H1 (cell line): ENCODE measurements at regions not wholly inside any gene's neighbourhood (a gene's known extent, or its start where the extent isn't known, plus 50 kb on each side); places are given as distances from the start of the nearest gene placed in this dataset.

Experiments used
- CTCF ChIA-PET: fragments of 300-600 bp; sonication (Branson Sonifier 250); formaldehyde crosslinking; loops from one replicate; lab custom pipeline; 2021; ENCODE audit not compliant: partially characterized antibody; lab: Charles Lee
- POLR2A ChIA-PET: fragments of 300-600 bp; sonication (Branson Sonifier 250); formaldehyde crosslinking; loops from one replicate; lab custom pipeline; 2021; ENCODE audit warnings: inconsistent platforms; ENCODE audit not compliant: partially characterized antibody; lab: Charles Lee
- DNase-seq, 2 experiments: peaks; one replicate each; pipeline versions ENCODE4 v3.0.0 to v3.0.0-alpha.2; 2010 to 2022; ENCODE audit warnings: low spot score in 2 of 2, low read depth in 1 of 2, mixed read lengths in 1 of 2
- FAIRE-seq: peaks from 2 replicates; lab custom pipeline; 2011; peaks lifted over from hg19 to GRCh38; lab: Jason Lieb, UNC
- H2AFZ ChIP-seq: 2 replicates; pipeline ENCODE4 v1.8.1; 2012; ENCODE audit warnings: low read length, inconsistent platforms
- H2AK5ac ChIP-seq: 2 replicates; pipeline ENCODE4 v1.6.1; 2013; ENCODE audit warnings: low read depth, low read length
- H2BK120ac ChIP-seq: replicated peaks from 2 replicates; pipeline ENCODE3; 2013; ENCODE audit warnings: low read depth, low read length, inconsistent platforms
- H2BK12ac ChIP-seq: 2 replicates; pipeline ENCODE4 v1.6.1; 2013; ENCODE audit warnings: low read depth, low read length
- H2BK15ac ChIP-seq: 2 replicates; pipeline ENCODE4 v1.6.1; 2013; ENCODE audit warnings: low read length
- H2BK20ac ChIP-seq: 2 replicates; pipeline ENCODE4 v1.6.1; 2013; ENCODE audit warnings: low read length
- H2BK5ac ChIP-seq: 2 replicates; pipeline ENCODE4 v1.6.1; 2013; ENCODE audit warnings: low read depth, low read length
- H3K14ac ChIP-seq: 2 replicates; pipeline ENCODE4 v1.6.1; 2013; ENCODE audit warnings: inconsistent platforms; ENCODE audit not compliant: insufficient read length
- H3K18ac ChIP-seq: 2 replicates; pipeline ENCODE4 v1.6.1; 2013; ENCODE audit warnings: low read length; ENCODE audit errors: extremely low read depth
- H3K23ac ChIP-seq: 2 replicates; pipeline ENCODE4 v1.6.1; 2013; ENCODE audit warnings: inconsistent platforms; ENCODE audit not compliant: insufficient read length
- H3K23me2 ChIP-seq: 2 replicates; pipeline ENCODE4 v1.6.1; 2013; ENCODE audit warnings: low read depth, low read length
- H3K27ac ChIP-seq: 2 replicates; pipeline ENCODE4 v1.6.1; 2011; ENCODE audit warnings: low read depth, low read length, inconsistent platforms
- H3K27me3 ChIP-seq, 4 experiments: replicated peaks in 1 of 4; 1 replicate in 1 of 4; 2 replicates in 3 of 4; pipeline versions ENCODE4 v1.6.1 to v1.8.1; 2011 to 2013; ENCODE audit warnings: low read length in 3 of 4, mild to moderate bottlenecking in 3 of 4, inconsistent platforms in 2 of 4, mixed read lengths in 2 of 4, moderate library complexity in 1 of 4; ENCODE audit not compliant: control insufficient read depth in 3 of 4, insufficient read depth in 3 of 4; ENCODE audit errors: extremely low read depth in 1 of 4
- H3K36me3 ChIP-seq, 4 experiments: 2 replicates each; pipeline versions ENCODE4 v1.6.1 to v1.8.1; 2011 to 2013; ENCODE audit warnings: mild to moderate bottlenecking in 4 of 4, low read length in 3 of 4, moderate library complexity in 2 of 4, control low read depth in 1 of 4, inconsistent platforms in 1 of 4; ENCODE audit not compliant: insufficient read depth in 4 of 4, control insufficient read depth in 2 of 4
- H3K4ac ChIP-seq: replicated peaks from 2 replicates; pipeline ENCODE3; 2013; ENCODE audit warnings: low read length, low read depth, mixed read lengths, inconsistent platforms; ENCODE audit not compliant: insufficient read length
- H3K4me1 ChIP-seq, 4 experiments: replicated peaks in 1 of 4; 1 replicate in 1 of 4; 2 replicates in 3 of 4; pipeline versions ENCODE4 v1.6.1 to v1.8.1; 2011 to 2013; ENCODE audit warnings: low read length in 3 of 4, inconsistent platforms in 2 of 4, mixed read lengths in 1 of 4; ENCODE audit not compliant: insufficient read depth in 4 of 4, control insufficient read depth in 3 of 4
- H3K4me2 ChIP-seq, 2 experiments: 2 replicates each; pipeline versions ENCODE4 v1.6.1 to v1.8.1; 2011 to 2013; ENCODE audit warnings: low read depth in 2 of 2, low read length in 2 of 2, control low read depth in 1 of 2, inconsistent platforms in 1 of 2, mild to moderate bottlenecking in 1 of 2; ENCODE audit not compliant: insufficient read depth in 1 of 2
- H3K4me3 ChIP-seq, 4 experiments: fragments of 200-600, 300-600 bp in 1 of 4; sonication (generic), shearing (Covaris generic), sonication (Bioruptor Twin) in 1 of 4; 2 replicates each; pipeline versions ENCODE4 v1.5.1 to v1.8.1; 2011 to 2016; ENCODE audit warnings: low read length in 4 of 4, low read depth in 3 of 4, control low read depth in 2 of 4, inconsistent platforms in 2 of 4, mild to moderate bottlenecking in 2 of 4, mixed read lengths in 1 of 4, moderate library complexity in 1 of 4; ENCODE audit not compliant: insufficient read depth in 2 of 4; ENCODE audit errors: extremely low read depth in 1 of 4
- H3K56ac ChIP-seq: replicated peaks from 2 replicates; pipeline ENCODE3; 2013; ENCODE audit warnings: low read depth, mild to moderate bottlenecking, mixed read lengths, low read length, inconsistent platforms; ENCODE audit not compliant: insufficient read length
- H3K79me1 ChIP-seq: 2 replicates; pipeline ENCODE4 v1.6.1; 2013; ENCODE audit warnings: low read depth, low read length, control low read depth
- H3K79me2 ChIP-seq, 2 experiments: 2 replicates each; pipeline versions ENCODE4 v1.6.1 to v1.8.1; 2012 to 2013; ENCODE audit warnings: low read length in 2 of 2, mild to moderate bottlenecking in 2 of 2, inconsistent platforms in 1 of 2; ENCODE audit not compliant: insufficient read depth in 2 of 2, control insufficient read depth in 1 of 2
- H3K9ac ChIP-seq, 4 experiments: replicated peaks in 1 of 4; 1 replicate in 1 of 4; 2 replicates in 3 of 4; pipeline versions ENCODE4 v1.6.1 to v1.8.1; 2011 to 2013; ENCODE audit warnings: low read depth in 3 of 4, low read length in 3 of 4, control low read depth in 2 of 4, mild to moderate bottlenecking in 2 of 4, moderate library complexity in 2 of 4, inconsistent platforms in 1 of 4; ENCODE audit errors: extremely low read depth in 1 of 4
- H3K9me3 ChIP-seq, 2 experiments: 2 replicates each; pipeline versions ENCODE4 v1.6.1 to v1.8.1; 2012 to 2013; ENCODE audit warnings: mild to moderate bottlenecking in 2 of 2, moderate library complexity in 2 of 2, control low read depth in 1 of 2, inconsistent platforms in 1 of 2, low read depth in 1 of 2, low read length in 1 of 2, mixed read lengths in 1 of 2; ENCODE audit not compliant: insufficient read depth in 2 of 2
- H4K20me1 ChIP-seq, 2 experiments: replicated peaks in 1 of 2; 2 replicates each; pipeline versions ENCODE3 to v1.8.1; 2011 to 2013; ENCODE audit warnings: inconsistent platforms in 2 of 2, low read length in 2 of 2, mild to moderate bottlenecking in 1 of 2; ENCODE audit not compliant: insufficient read depth in 2 of 2, control insufficient read depth in 1 of 2
- H4K5ac ChIP-seq: 2 replicates; pipeline ENCODE4 v1.6.1; 2013; ENCODE audit warnings: low read length, low read depth, mixed read lengths, inconsistent platforms; ENCODE audit not compliant: insufficient read length
- H4K8ac ChIP-seq: 2 replicates; pipeline ENCODE4 v1.8.0; 2013; ENCODE audit warnings: mild to moderate bottlenecking, moderate library complexity, low read length, inconsistent platforms; ENCODE audit not compliant: insufficient read depth; ENCODE audit errors: extremely low read depth
- H4K91ac ChIP-seq: replicated peaks from 2 replicates; pipeline ENCODE3; 2013; ENCODE audit warnings: low read length, mixed read lengths, inconsistent platforms; ENCODE audit not compliant: insufficient read length
- JUND ChIP-seq: IDR thresholded peaks from 2 replicates; pipeline ENCODE4 v1.6.1; 2011; ENCODE audit warnings: mild to moderate bottlenecking, improper control_type of control experiment, low read length
- KDM5A ChIP-seq: fragments of 200-600 bp; IDR thresholded peaks from 2 replicates; pipeline ENCODE4 v1.7.1; 2012; ENCODE audit warnings: mild to moderate bottlenecking, low read length, inconsistent platforms, mixed read lengths
- WGBS, 2 experiments: shearing (Covaris generic) in 1 of 2; methylation state at CpG; one replicate each; pipeline versions ENCODE4 v1.1.6 to v1.1.7; 2013 to 2015; ENCODE audit warnings: low lambda C conversion rate in 2 of 2, mixed read lengths in 2 of 2, inconsistent platforms in 1 of 2, low coverage in 1 of 2, missing lambda C conversion rate in 1 of 2; ENCODE audit not compliant: insufficient replicate concordance in 2 of 2, insufficient coverage in 1 of 2, insufficient read length in 1 of 2; ENCODE audit errors: extremely low coverage in 1 of 2, missing lambda C conversion rate in 1 of 2; 5-methylcytosine and 5-hydroxymethylcytosine counted together

DNA sequence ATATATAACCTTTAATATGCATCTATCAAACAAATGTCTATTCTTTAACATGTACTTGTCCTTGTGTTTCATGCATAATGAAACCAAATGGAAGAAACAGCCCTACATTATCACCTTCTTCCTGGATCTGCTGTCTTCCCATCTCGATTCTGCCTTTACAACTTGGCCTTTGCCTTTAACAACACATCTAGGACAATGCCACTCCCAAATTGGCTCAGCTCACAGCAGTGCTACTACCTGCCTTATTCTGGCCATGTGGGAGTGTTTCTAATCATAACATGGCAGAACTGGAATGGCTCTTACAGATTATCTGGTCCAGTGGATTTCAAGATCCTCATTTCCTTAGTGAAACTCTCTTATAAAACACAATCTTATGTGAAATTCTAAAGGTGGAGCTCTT lies 176.5 kb downstream of the CARTPT start:
- no peak overlapping the region for H3K9ac ChIP-seq
- no peak for DNase-seq
- H3K14ac ChIP-seq, result no peak overlapping the region
- no peak overlapping the region for H2AK5ac ChIP-seq
- H3K23me2 ChIP-seq, result no peaks in the 10 kb centered on the region
- H3K27ac ChIP-seq, result no peak overlapping the region
- H3K4ac ChIP-seq, result no peak overlapping the region
- H4K91ac ChIP-seq, result no peak overlapping the region
- no peak overlapping the region for H3K23ac ChIP-seq
- WGBS, 2 experiments, result 87% methylated on average over 1 of the region's 1 CpG; no CpG with 5 or more reads in 1 of the 2 experiments
- H3K4me1 ChIP-seq, result peaks cover 0 to 8% (median 2%) of the 10 kb centered on the region in 4 experiments; a peak in 3 of 7 replicates
- no peak overlapping the region for H2BK5ac ChIP-seq
- H3K4me2 ChIP-seq, result no peak overlapping the region
- no peaks in the 10 kb centered on the region for H4K20me1 ChIP-seq
- no peak for FAIRE-seq
- no peak overlapping the region for H4K5ac ChIP-seq
- no peak for TF ChIP-seq KDM5A
- TF ChIP-seq JUND, result no peak
- H3K18ac ChIP-seq, result no peak overlapping the region
- H2BK20ac ChIP-seq, result no peak overlapping the region
- no peak overlapping the region for H2BK15ac ChIP-seq
- no peaks in the 10 kb centered on the region for H3K79me2 ChIP-seq
- H3K9me3 ChIP-seq, result no peaks in the 10 kb centered on the region
- H2BK12ac ChIP-seq, result no peak overlapping the region
- H2AFZ ChIP-seq, result no peak overlapping the region
- H3K4me3 ChIP-seq, result no peak overlapping the region
- no peaks in the 10 kb centered on the region for H3K27me3 ChIP-seq
- H3K36me3 ChIP-seq, result no peaks in the 10 kb centered on the region
- ChIA-PET CTCF (no interaction called here), POLR2A (no interaction called here)
- H4K8ac ChIP-seq, result no peak overlapping the region; the same call in 1 of the 2 replicates
- no peak overlapping the region for H2BK120ac ChIP-seq
- no peaks in the 10 kb centered on the region for H3K79me1 ChIP-seq
- H3K56ac ChIP-seq, result no peak overlapping the region
